Psoas muscle (tissue), 7 donors: ENCODE measurements at regions not wholly inside any gene's neighbourhood (a gene's known extent, or its start where the extent isn't known, plus 50 kb on each side); places are given as distances from the start of the nearest gene placed in this dataset.

Experiments
- ATAC-seq, 4 donors: fragments of 200-7000 bp; cut with Tn5 transposase; one replicate each; pipeline ENCODE4 v1.9.1; 2020; ENCODE audit warnings: moderate library complexity in 3 of 4, mild to moderate bottlenecking in 2 of 4
- DNase-seq, 2 donors: peaks; one replicate each; pipeline ENCODE4 v3.0.0-alpha.2; 2020
- H3K27ac ChIP-seq: fragments of 200-600 bp; one replicate; pipeline ENCODE4 v1.8.0; 2022
- H3K27me3 ChIP-seq, 3 donors: fragments of 200-600 bp in 1 of 3; one replicate each; pipeline versions ENCODE4 v1.6.1 to v1.8.0; 2013 to 2022; ENCODE audit warnings: low read length in 2 of 3, mild to moderate bottlenecking in 2 of 3, moderate library complexity in 1 of 3; ENCODE audit not compliant: insufficient read depth in 3 of 3
- H3K36me3 ChIP-seq, 2 donors: fragments of 200-600 bp in 1 of 2; one replicate each; pipeline versions ENCODE4 v1.6.1 to v1.8.0; 2013 to 2022; ENCODE audit warnings: low read depth in 1 of 2, mild to moderate bottlenecking in 1 of 2, moderate library complexity in 1 of 2; ENCODE audit not compliant: insufficient read depth in 1 of 2
- H3K4me1 ChIP-seq: fragments of 200-600 bp; one replicate; pipeline ENCODE4 v1.8.0; 2022
- H3K4me3 ChIP-seq: fragments of 200-600 bp; one replicate; pipeline ENCODE4 v1.8.0; 2022; ENCODE audit warnings: mild to moderate bottlenecking
- H3K9me3 ChIP-seq: fragments of 200-600 bp; one replicate; pipeline ENCODE4 v1.8.0; 2022
- WGBS, 3 donors: extraction: QIAGEN DNeasy Blood & Tissue Kit; methylation state at CpG; one replicate each; pipeline versions ENCODE4 v1.1.6 to v1.1.7; 2013; 5-methylcytosine and 5-hydroxymethylcytosine counted together
- intact Hi-C, 2 donors: fragments of 100-400 bp; cut with DNase I; formaldehyde crosslinking; loops; one replicate each; pipeline versions ENCODE4 v1.11.0 to v1.14.2; 2022
- TF ChIP-seq, protein P1 (sequence below): fragments of 200-600 bp; IDR thresholded peaks from one replicate; pipeline ENCODE4 v1.8.0; 2022; ENCODE audit warnings: antibody characterized with exemption
- donor health status: healthy with polysubstance abuse.
- donor health status: DM: no; HTN: no; CAD: no; lungs with moderate emphysema.
- donor health status: Bipolar disorder and iron deficiency.
- donor health status: healthy.
- donor health status: DM: yes; HTN: yes; CAD: no.
- donor health status: DM: no; HTN: no; CAD: no.
- donor health status: DM: yes; HTN: yes; CAD: no.

GRCh38 chr4:153117554-153117953, 86.7 kb upstream of the TRIM2 start:
- Histone ChIP-seq H3K36me3 (no peaks in the 10 kb centered on the region), H3K27ac (no peak overlapping the region), H3K9me3 (no peaks in the 10 kb centered on the region), H3K4me1 (peaks cover 3% of the 10 kb centered on the region), H3K27me3 (no peaks in the 10 kb centered on the region), H3K4me3 (no peak overlapping the region)
- no peak for ATAC-seq
- no peak for DNase-seq
- 82 to 85% (median 83%) methylated on average over 5 of the region's 5 CpGs for WGBS, 3 donors
- intact Hi-C loops, result no loop called here
- TF ChIP-seq, protein P1, sequence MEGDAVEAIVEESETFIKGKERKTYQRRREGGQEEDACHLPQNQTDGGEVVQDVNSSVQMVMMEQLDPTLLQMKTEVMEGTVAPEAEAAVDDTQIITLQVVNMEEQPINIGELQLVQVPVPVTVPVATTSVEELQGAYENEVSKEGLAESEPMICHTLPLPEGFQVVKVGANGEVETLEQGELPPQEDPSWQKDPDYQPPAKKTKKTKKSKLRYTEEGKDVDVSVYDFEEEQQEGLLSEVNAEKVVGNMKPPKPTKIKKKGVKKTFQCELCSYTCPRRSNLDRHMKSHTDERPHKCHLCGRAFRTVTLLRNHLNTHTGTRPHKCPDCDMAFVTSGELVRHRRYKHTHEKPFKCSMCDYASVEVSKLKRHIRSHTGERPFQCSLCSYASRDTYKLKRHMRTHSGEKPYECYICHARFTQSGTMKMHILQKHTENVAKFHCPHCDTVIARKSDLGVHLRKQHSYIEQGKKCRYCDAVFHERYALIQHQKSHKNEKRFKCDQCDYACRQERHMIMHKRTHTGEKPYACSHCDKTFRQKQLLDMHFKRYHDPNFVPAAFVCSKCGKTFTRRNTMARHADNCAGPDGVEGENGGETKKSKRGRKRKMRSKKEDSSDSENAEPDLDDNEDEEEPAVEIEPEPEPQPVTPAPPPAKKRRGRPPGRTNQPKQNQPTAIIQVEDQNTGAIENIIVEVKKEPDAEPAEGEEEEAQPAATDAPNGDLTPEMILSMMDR, result no peak

- Histone ChIP-seq H3K27me3 (no peaks in the 10 kb centered on the region), H3K4me1 (peaks cover 3% of the 10 kb centered on the region), H3K36me3 (no peaks in the 10 kb centered on the region), H3K27ac (no peak overlapping the region), H3K4me3 (no peak overlapping the region), H3K9me3 (no peaks in the 10 kb centered on the region)
- 93 to 96% (median 94%) methylated on average over 2 of the region's 2 CpGs for WGBS, 3 donors
- no peak for ATAC-seq
- DNase-seq, result no peak
- intact Hi-C loops, result no loop called here
- TF ChIP-seq, protein P1, result no peak
These were observed 84.6 kb upstream of the TRIM2 start for GRCh38 chr4:153119626-153120025.

DNA sequence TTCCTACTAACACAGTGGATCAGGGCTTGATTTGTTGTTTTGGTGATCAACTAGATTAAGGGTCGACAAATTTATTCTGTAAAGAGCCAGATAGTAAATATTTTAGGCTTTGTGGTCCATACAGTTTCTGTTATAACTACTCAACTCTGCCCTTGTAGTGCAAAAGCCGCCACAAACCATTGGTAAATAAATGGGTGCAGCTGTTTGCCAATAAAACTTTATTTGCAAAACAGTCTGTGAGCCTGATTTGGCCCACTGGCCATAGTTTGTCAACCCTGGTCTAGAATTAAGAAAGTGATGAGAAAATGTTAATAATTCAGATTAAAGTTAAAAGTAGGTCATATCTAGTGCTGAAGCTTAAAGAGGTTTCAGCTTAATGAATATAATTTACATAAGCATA, 84.0 kb upstream of the TRIM2 start:
- WGBS, 3 donors, result 91 to 96% (median 93%) methylated on average over 2 of the region's 2 CpGs

GRCh38 chr4:153122855-153123254, 81.4 kb upstream of the TRIM2 start:
- 92 to 96% (median 95%) methylated on average over 6 of the region's 6 CpGs for WGBS, 3 donors

More for the DNA sequence above, 84.0 kb upstream of the TRIM2 start:
- TF ChIP-seq, protein P1, result no peak
- DNase-seq, result no peak
- Histone ChIP-seq H3K4me1 (peaks cover 3% of the 10 kb centered on the region), H3K36me3 (no peaks in the 10 kb centered on the region), H3K27me3 (no peaks in the 10 kb centered on the region), H3K9me3 (no peaks in the 10 kb centered on the region), H3K27ac (no peak overlapping the region), H3K4me3 (no peak overlapping the region)
- ATAC-seq, result no peak
- intact Hi-C loops, result no loop called here

DNA sequence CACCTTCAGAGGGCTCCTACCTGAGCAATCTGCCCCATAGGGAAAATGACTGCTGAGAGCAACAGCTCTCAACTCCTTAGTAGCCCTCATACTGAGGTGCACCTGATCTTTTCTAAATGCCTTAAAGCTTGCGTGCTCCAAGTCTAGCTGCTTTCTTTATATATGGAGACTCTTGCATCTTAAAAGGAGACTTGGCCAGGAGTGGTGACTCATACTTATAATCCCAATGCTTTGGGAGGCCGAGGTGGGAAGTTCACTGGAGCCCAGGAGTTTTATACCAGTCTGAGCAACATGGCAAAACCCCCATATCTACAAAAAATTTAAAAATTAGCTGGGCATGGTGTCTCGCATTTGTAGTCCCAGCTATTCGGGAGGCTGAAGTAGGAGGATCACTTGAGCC, 78.1 kb upstream of the TRIM2 start:
- intact Hi-C loops, result loop anchor here in 1 of 2 donors (2.0 to 5.0 kb wide), 2 partner anchors 41 to 279 kb away; no protein-coding TSS in a partner anchor
- TF ChIP-seq, protein P1, result no peak
- WGBS, 3 donors, result 90 to 96% (median 94%) methylated on average over 4 of the region's 4 CpGs

More at GRCh38 chr4:153122855-153123254, 81.4 kb upstream of the TRIM2 start:
- DNase-seq (no peak), ATAC-seq (no peak)
- H3K36me3 ChIP-seq, result no peaks in the 10 kb centered on the region
- H3K4me3 ChIP-seq, result no peak overlapping the region
- no peaks in the 10 kb centered on the region for H3K4me1 ChIP-seq
- no peaks in the 10 kb centered on the region for H3K9me3 ChIP-seq
- no peaks in the 10 kb centered on the region for H3K27me3 ChIP-seq
- intact Hi-C loops, result no loop called here
- TF ChIP-seq, protein P1, result no peak
- no peak overlapping the region for H3K27ac ChIP-seq

More for the DNA sequence above, 78.1 kb upstream of the TRIM2 start:
- ATAC-seq, result no peak
- Histone ChIP-seq H3K9me3 (no peaks in the 10 kb centered on the region), H3K27me3 (no peaks in the 10 kb centered on the region), H3K36me3 (no peaks in the 10 kb centered on the region), H3K27ac (no peak overlapping the region), H3K4me3 (no peak overlapping the region), H3K4me1 (no peaks in the 10 kb centered on the region)
- DNase-seq, result no peak
